Activated naive CD8-positive, alpha-beta T cell (primary cell): ENCODE measurements at regions not wholly inside any gene's neighbourhood (a gene's known extent, or its start where the extent isn't known, plus 50 kb on each side); places are given as distances from the start of the nearest gene placed in this dataset.

Experiments used
- H3K27ac Mint-ChIP-seq: one replicate; pipeline ENCODE4 v1.8.0; 2021; ENCODE audit warnings: mixed read lengths
- H3K27me3 Mint-ChIP-seq: one replicate; pipeline ENCODE4 v1.8.0; 2021; ENCODE audit warnings: mixed read lengths
- H3K36me3 Mint-ChIP-seq: one replicate; pipeline ENCODE4 v1.8.0; 2021; ENCODE audit warnings: mixed read lengths
- H3K4me1 Mint-ChIP-seq: one replicate; pipeline ENCODE4 v1.8.0; 2021; ENCODE audit warnings: low read depth, mixed read lengths
- H3K4me3 Mint-ChIP-seq: one replicate; pipeline ENCODE4 v1.8.0; 2021; ENCODE audit warnings: mild to moderate bottlenecking, mixed read lengths
- H3K9me3 Mint-ChIP-seq: one replicate; pipeline ENCODE4 v1.8.0; 2021; ENCODE audit warnings: low read depth, mixed read lengths

- Mint-ChIP-seq H3K4me3 (no peak overlapping the region), H3K9me3 (no peaks in the 10 kb centered on the region), H3K4me1 (no peaks in the 10 kb centered on the region), H3K27me3 (no peaks in the 10 kb centered on the region), H3K36me3 (no peaks in the 10 kb centered on the region), H3K27ac (no peak overlapping the region)
These were observed 141.0 kb downstream of the TMEM17 start for GRCh38 chr2:62364791-62365528.

GRCh38 chr2:62363166-62363565 lies 142.8 kb downstream of the TMEM17 start:
- Mint-ChIP-seq H3K9me3 (no peaks in the 10 kb centered on the region), H3K4me1 (no peaks in the 10 kb centered on the region), H3K27ac (no peak overlapping the region), H3K36me3 (no peaks in the 10 kb centered on the region), H3K27me3 (no peaks in the 10 kb centered on the region), H3K4me3 (no peak overlapping the region)

GRCh38 chr2:62362561-62362960 lies 143.4 kb downstream of the TMEM17 start:
- H3K4me3 Mint-ChIP-seq = no peak overlapping the region
- H3K9me3 Mint-ChIP-seq = no peaks in the 10 kb centered on the region
- no peaks in the 10 kb centered on the region for H3K36me3 Mint-ChIP-seq
- H3K27me3 Mint-ChIP-seq = no peaks in the 10 kb centered on the region
- no peaks in the 10 kb centered on the region for H3K4me1 Mint-ChIP-seq
- H3K27ac Mint-ChIP-seq = no peak overlapping the region

GRCh38 chr2:62361964-62362363 lies 144.0 kb downstream of the TMEM17 start:
- H3K27ac Mint-ChIP-seq = no peak overlapping the region
- no peaks in the 10 kb centered on the region for H3K27me3 Mint-ChIP-seq
- no peaks in the 10 kb centered on the region for H3K36me3 Mint-ChIP-seq
- H3K4me1 Mint-ChIP-seq = no peaks in the 10 kb centered on the region
- H3K4me3 Mint-ChIP-seq = no peak overlapping the region
- H3K9me3 Mint-ChIP-seq = no peaks in the 10 kb centered on the region

GRCh38 chr2:62354771-62355561 lies 151.0 kb downstream of the TMEM17 start:
- Mint-ChIP-seq H3K27ac (no peak overlapping the region), H3K36me3 (peaks cover 5% of the 10 kb centered on the region), H3K4me3 (no peak overlapping the region), H3K27me3 (no peaks in the 10 kb centered on the region), H3K9me3 (peaks cover 8% of the 10 kb centered on the region), H3K4me1 (no peaks in the 10 kb centered on the region)

GRCh38 chr2:62352031-62352430 lies 154.0 kb downstream of the TMEM17 start:
- Mint-ChIP-seq H3K9me3 (peaks cover 8% of the 10 kb centered on the region), H3K27ac (no peak overlapping the region), H3K36me3 (peaks cover 5% of the 10 kb centered on the region)

GRCh38 chr2:62349788-62350187 lies 153.9 kb downstream of the B3GNT2 start:
- Mint-ChIP-seq H3K4me1 (no peaks in the 10 kb centered on the region), H3K27me3 (no peaks in the 10 kb centered on the region), H3K36me3 (peaks cover 5% of the 10 kb centered on the region), H3K4me3 (no peak overlapping the region), H3K27ac (no peak overlapping the region), H3K9me3 (peaks cover 8% of the 10 kb centered on the region)

More at GRCh38 chr2:62352031-62352430, 154.0 kb downstream of the TMEM17 start:
- no peak overlapping the region for H3K4me3 Mint-ChIP-seq
- no peaks in the 10 kb centered on the region for H3K27me3 Mint-ChIP-seq
- no peaks in the 10 kb centered on the region for H3K4me1 Mint-ChIP-seq

- no peak overlapping the region for H3K4me3 Mint-ChIP-seq
- H3K4me1 Mint-ChIP-seq = no peaks in the 10 kb centered on the region
- no peak overlapping the region for H3K27ac Mint-ChIP-seq
- peaks cover 5% of the 10 kb centered on the region for H3K36me3 Mint-ChIP-seq
- H3K9me3 Mint-ChIP-seq = peaks cover 8% of the 10 kb centered on the region
- no peaks in the 10 kb centered on the region for H3K27me3 Mint-ChIP-seq
These were observed 152.8 kb downstream of the B3GNT2 start for GRCh38 chr2:62348700-62349099.

GRCh38 chr2:62347563-62348270 lies 151.8 kb downstream of the B3GNT2 start:
- peaks cover 8% of the 10 kb centered on the region for H3K9me3 Mint-ChIP-seq
- H3K27ac Mint-ChIP-seq = no peak overlapping the region
- H3K27me3 Mint-ChIP-seq = no peaks in the 10 kb centered on the region
- H3K4me1 Mint-ChIP-seq = no peaks in the 10 kb centered on the region
- H3K4me3 Mint-ChIP-seq = no peak overlapping the region
- peaks cover 3% of the 10 kb centered on the region for H3K36me3 Mint-ChIP-seq

GRCh38 chr2:62344472-62344871 lies 148.6 kb downstream of the B3GNT2 start:
- Mint-ChIP-seq H3K4me3 (no peak overlapping the region), H3K36me3 (no peaks in the 10 kb centered on the region), H3K9me3 (no peaks in the 10 kb centered on the region), H3K27ac (no peak overlapping the region), H3K27me3 (no peaks in the 10 kb centered on the region), H3K4me1 (no peaks in the 10 kb centered on the region)

- Mint-ChIP-seq H3K4me1 (no peaks in the 10 kb centered on the region), H3K36me3 (no peaks in the 10 kb centered on the region), H3K27ac (no peak overlapping the region), H3K4me3 (no peak overlapping the region), H3K9me3 (no peaks in the 10 kb centered on the region), H3K27me3 (no peaks in the 10 kb centered on the region)
These were observed 147.9 kb downstream of the B3GNT2 start for GRCh38 chr2:62343636-62344337.

- Mint-ChIP-seq H3K36me3 (no peaks in the 10 kb centered on the region), H3K9me3 (no peaks in the 10 kb centered on the region), H3K27ac (no peak overlapping the region), H3K27me3 (no peaks in the 10 kb centered on the region), H3K4me1 (no peaks in the 10 kb centered on the region), H3K4me3 (no peak overlapping the region)
These were observed 147.3 kb downstream of the B3GNT2 start for GRCh38 chr2:62343206-62343605.

- no peaks in the 10 kb centered on the region for H3K36me3 Mint-ChIP-seq
- H3K4me3 Mint-ChIP-seq = no peak overlapping the region
- H3K27me3 Mint-ChIP-seq = no peaks in the 10 kb centered on the region
- no peaks in the 10 kb centered on the region for H3K4me1 Mint-ChIP-seq
- no peak overlapping the region for H3K27ac Mint-ChIP-seq
- H3K9me3 Mint-ChIP-seq = no peaks in the 10 kb centered on the region
These were observed 145.1 kb downstream of the B3GNT2 start for GRCh38 chr2:62340994-62341484.

GRCh38 chr2:62339837-62340236 lies 143.9 kb downstream of the B3GNT2 start:
- Mint-ChIP-seq H3K36me3 (no peaks in the 10 kb centered on the region), H3K4me1 (no peaks in the 10 kb centered on the region), H3K4me3 (no peak overlapping the region), H3K27ac (no peak overlapping the region), H3K9me3 (no peaks in the 10 kb centered on the region), H3K27me3 (no peaks in the 10 kb centered on the region)
